Prostate gland (tissue), 2 donors: ENCODE measurements at regions not wholly inside any gene's neighbourhood (a gene's known extent, or its start where the extent isn't known, plus 50 kb on each side); places are given as distances from the start of the nearest gene placed in this dataset.

Experiments used
- POLR2A ChIP-seq: fragments of 450-650 bp; IDR thresholded peaks from one replicate; pipeline ENCODE4 v1.6.1; 2016; ENCODE audit warnings: antibody characterized with exemption, mild to moderate bottlenecking
- POLR2AphosphoS5 ChIP-seq: sonication (generic); formaldehyde crosslinking; IDR thresholded peaks from one replicate; pipeline ENCODE4 v1.6.1; 2017; ENCODE audit warnings: antibody characterized with exemption
- TF ChIP-seq, protein P1 (sequence below), 4 experiments: fragments of 200-600 bp in 2 of 4; fragments of 450-650 bp in 2 of 4; sonication (generic) in 2 of 4; IDR thresholded peaks; 1 replicate in 3 of 4; 2 replicates in 1 of 4; pipeline ENCODE4 v1.5.1; 2016 to 2019; ENCODE audit warnings: antibody characterized with exemption in 4 of 4, mild to moderate bottlenecking in 2 of 4, moderate library complexity in 2 of 4

DNA sequence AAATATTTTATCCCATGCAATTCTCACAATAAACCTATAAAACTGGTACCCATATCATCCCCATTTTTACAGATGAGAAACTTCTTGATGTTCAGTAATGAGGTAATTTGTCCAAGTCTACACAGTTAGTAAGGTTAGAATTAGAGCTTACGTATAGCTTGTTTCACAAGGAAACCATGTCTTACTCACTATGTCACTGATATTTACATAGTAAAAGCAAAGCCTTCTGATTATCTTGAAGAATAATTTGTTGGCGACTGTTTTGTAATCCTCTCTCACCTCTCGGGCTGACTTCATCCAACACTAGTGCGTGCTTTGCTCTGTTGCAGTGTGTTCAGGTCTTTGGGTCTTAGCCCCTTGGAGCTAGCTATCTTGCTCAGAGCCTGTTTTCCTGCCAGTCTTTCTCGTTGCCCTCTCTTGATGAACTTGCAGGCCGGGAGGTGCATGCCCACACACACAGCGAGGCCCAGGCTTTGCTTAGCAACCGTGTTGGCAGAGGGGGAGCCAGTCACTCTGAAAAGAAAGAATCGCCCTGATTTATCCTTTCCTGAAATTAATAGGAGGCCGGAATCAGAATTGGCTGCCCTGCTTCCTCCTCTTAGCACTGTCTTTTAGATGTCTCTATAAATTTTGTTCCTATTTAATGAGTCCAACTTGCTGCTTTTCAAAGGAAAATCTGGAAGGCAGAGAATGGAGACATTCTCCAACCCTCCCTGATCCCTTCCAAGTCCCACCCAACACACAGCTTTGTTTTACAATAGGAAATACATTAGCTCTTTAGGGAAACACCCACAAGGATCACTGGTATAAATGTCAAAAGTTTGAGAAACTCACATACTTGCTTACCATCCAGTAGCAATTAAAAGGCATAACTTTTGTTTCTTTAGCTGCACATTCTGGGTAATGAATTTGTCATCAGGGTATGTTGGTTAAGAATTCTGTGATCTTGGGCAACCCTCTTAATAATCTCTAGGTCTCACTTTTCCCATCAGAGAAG, 97.6 kb upstream of the SEC11C start:
- no peak for TF ChIP-seq POLR2A
- TF ChIP-seq, protein P1, sequence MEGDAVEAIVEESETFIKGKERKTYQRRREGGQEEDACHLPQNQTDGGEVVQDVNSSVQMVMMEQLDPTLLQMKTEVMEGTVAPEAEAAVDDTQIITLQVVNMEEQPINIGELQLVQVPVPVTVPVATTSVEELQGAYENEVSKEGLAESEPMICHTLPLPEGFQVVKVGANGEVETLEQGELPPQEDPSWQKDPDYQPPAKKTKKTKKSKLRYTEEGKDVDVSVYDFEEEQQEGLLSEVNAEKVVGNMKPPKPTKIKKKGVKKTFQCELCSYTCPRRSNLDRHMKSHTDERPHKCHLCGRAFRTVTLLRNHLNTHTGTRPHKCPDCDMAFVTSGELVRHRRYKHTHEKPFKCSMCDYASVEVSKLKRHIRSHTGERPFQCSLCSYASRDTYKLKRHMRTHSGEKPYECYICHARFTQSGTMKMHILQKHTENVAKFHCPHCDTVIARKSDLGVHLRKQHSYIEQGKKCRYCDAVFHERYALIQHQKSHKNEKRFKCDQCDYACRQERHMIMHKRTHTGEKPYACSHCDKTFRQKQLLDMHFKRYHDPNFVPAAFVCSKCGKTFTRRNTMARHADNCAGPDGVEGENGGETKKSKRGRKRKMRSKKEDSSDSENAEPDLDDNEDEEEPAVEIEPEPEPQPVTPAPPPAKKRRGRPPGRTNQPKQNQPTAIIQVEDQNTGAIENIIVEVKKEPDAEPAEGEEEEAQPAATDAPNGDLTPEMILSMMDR (IDR thresholded peaks at IDR 0.05), result no peak
- TF ChIP-seq POLR2AphosphoS5, result peak; percentile 74
